Muscle layer of duodenum (tissue), 2 donors: ENCODE measurements at regions not wholly inside any gene's neighbourhood (a gene's known extent, or its start where the extent isn't known, plus 50 kb on each side); places are given as distances from the start of the nearest gene placed in this dataset.
A peak's percentile ranks its signal among the peaks of the same experiment; 100 is the strongest.

ENCODE experiments used
- H3K27ac ChIP-seq: one replicate; pipeline ENCODE4 v1.7.0; 2013; ENCODE audit warnings: mild to moderate bottlenecking, low read length
- H3K27me3 ChIP-seq: one replicate; pipeline ENCODE4 v1.7.0; 2013; ENCODE audit warnings: low read depth, mild to moderate bottlenecking, control low read depth, low read length
- H3K36me3 ChIP-seq, 2 donors: one replicate each; pipeline ENCODE4 v1.7.0; 2013; ENCODE audit warnings: low read length in 2 of 2, control low read depth in 1 of 2, mild to moderate bottlenecking in 1 of 2; ENCODE audit not compliant: insufficient read depth in 2 of 2, control insufficient read depth in 1 of 2
- H3K4me1 ChIP-seq, 2 donors: one replicate each; pipeline ENCODE4 v1.7.0; 2013; ENCODE audit warnings: low read length in 2 of 2, mild to moderate bottlenecking in 2 of 2, control low read depth in 1 of 2, moderate library complexity in 1 of 2; ENCODE audit not compliant: insufficient read depth in 2 of 2, control insufficient read depth in 1 of 2
- H3K4me3 ChIP-seq, 2 donors: one replicate each; pipeline ENCODE4 v1.7.0; 2013; ENCODE audit warnings: low read length in 2 of 2, low read depth in 1 of 2, mild to moderate bottlenecking in 1 of 2
- H3K9me3 ChIP-seq, 2 donors: one replicate each; pipeline ENCODE4 v1.7.0; 2013; ENCODE audit warnings: low read length in 2 of 2, control low read depth in 1 of 2, mild to moderate bottlenecking in 1 of 2; ENCODE audit not compliant: control insufficient read depth in 1 of 2
- donor health status: healthy.

GRCh38 chr18:25516747-25517498 is 165.0 kb upstream of the ZNF521 start:
- no peaks in the 10 kb centered on the region for H3K9me3 ChIP-seq
- H3K4me1 ChIP-seq, result no peaks in the 10 kb centered on the region
- no peaks in the 10 kb centered on the region for H3K36me3 ChIP-seq
- H3K27ac ChIP-seq, result no peak overlapping the region
- no peaks in the 10 kb centered on the region for H3K27me3 ChIP-seq
- no peak overlapping the region for H3K4me3 ChIP-seq

GRCh38 chr18:25516121-25516520 is 164.2 kb upstream of the ZNF521 start:
- no peaks in the 10 kb centered on the region for H3K36me3 ChIP-seq
- H3K4me3 ChIP-seq, result no peak overlapping the region
- H3K9me3 ChIP-seq, result no peaks in the 10 kb centered on the region
- H3K4me1 ChIP-seq, result no peaks in the 10 kb centered on the region
- H3K27ac ChIP-seq, result no peak overlapping the region
- no peaks in the 10 kb centered on the region for H3K27me3 ChIP-seq

GRCh38 chr18:25510096-25510495 is 158.1 kb upstream of the ZNF521 start:
- no peaks in the 10 kb centered on the region for H3K9me3 ChIP-seq
- no peaks in the 10 kb centered on the region for H3K36me3 ChIP-seq
- H3K4me1 ChIP-seq, result no peaks in the 10 kb centered on the region
- H3K27me3 ChIP-seq, result no peaks in the 10 kb centered on the region
- no peak overlapping the region for H3K4me3 ChIP-seq
- no peak overlapping the region for H3K27ac ChIP-seq

- Histone ChIP-seq H3K9me3 (peaks cover 0 to 7% of the 10 kb centered on the region in 2 donors), H3K4me1 (peaks cover 0 to 4% of the 10 kb centered on the region in 2 donors), H3K4me3 (peak overlapping the region; percentile 38 to 53), H3K27me3 (no peaks in the 10 kb centered on the region), H3K36me3 (no peaks in the 10 kb centered on the region), H3K27ac (no peak overlapping the region)
Measured at GRCh38 chr18:25503567-25504081, 151.7 kb upstream of the ZNF521 start.

GRCh38 chr18:25497151-25497794 is 145.3 kb upstream of the ZNF521 start:
- H3K36me3 ChIP-seq, result no peaks in the 10 kb centered on the region
- H3K27ac ChIP-seq, result no peak overlapping the region
- H3K9me3 ChIP-seq, result peaks cover 0 to 7% of the 10 kb centered on the region in 2 donors
- H3K4me1 ChIP-seq, result no peaks in the 10 kb centered on the region
- no peaks in the 10 kb centered on the region for H3K27me3 ChIP-seq
- H3K4me3 ChIP-seq, result no peak overlapping the region

GRCh38 chr18:25496544-25496943 is 144.6 kb upstream of the ZNF521 start:
- Histone ChIP-seq H3K4me3 (no peak overlapping the region), H3K27ac (no peak overlapping the region), H3K36me3 (no peaks in the 10 kb centered on the region), H3K9me3 (peaks cover 0 to 7% of the 10 kb centered on the region in 2 donors), H3K4me1 (no peaks in the 10 kb centered on the region), H3K27me3 (no peaks in the 10 kb centered on the region)

- Histone ChIP-seq H3K4me3 (no peak overlapping the region), H3K27ac (no peak overlapping the region), H3K36me3 (no peaks in the 10 kb centered on the region), H3K27me3 (no peaks in the 10 kb centered on the region), H3K4me1 (no peaks in the 10 kb centered on the region), H3K9me3 (peaks cover 0 to 7% of the 10 kb centered on the region in 2 donors)
Measured at GRCh38 chr18:25495606-25496005, 143.6 kb upstream of the ZNF521 start.

- H3K4me1 ChIP-seq, result no peaks in the 10 kb centered on the region
- H3K27me3 ChIP-seq, result no peaks in the 10 kb centered on the region
- no peak overlapping the region for H3K4me3 ChIP-seq
- H3K36me3 ChIP-seq, result no peaks in the 10 kb centered on the region
- H3K9me3 ChIP-seq, result peaks cover 0 to 7% of the 10 kb centered on the region in 2 donors
- H3K27ac ChIP-seq, result no peak overlapping the region
Measured at GRCh38 chr18:25494888-25495287, 142.9 kb upstream of the ZNF521 start.

GRCh38 chr18:25493401-25493800 is 141.4 kb upstream of the ZNF521 start:
- Histone ChIP-seq H3K36me3 (no peaks in the 10 kb centered on the region), H3K27ac (no peak overlapping the region), H3K4me1 (no peaks in the 10 kb centered on the region), H3K9me3 (no peaks in the 10 kb centered on the region), H3K27me3 (no peaks in the 10 kb centered on the region), H3K4me3 (no peak overlapping the region)

GRCh38 chr18:25490316-25490715 is 138.3 kb upstream of the ZNF521 start:
- no peaks in the 10 kb centered on the region for H3K27me3 ChIP-seq
- no peaks in the 10 kb centered on the region for H3K9me3 ChIP-seq
- H3K27ac ChIP-seq, result no peak overlapping the region
- H3K4me3 ChIP-seq, result no peak overlapping the region
- no peaks in the 10 kb centered on the region for H3K4me1 ChIP-seq
- H3K36me3 ChIP-seq, result no peaks in the 10 kb centered on the region

GRCh38 chr18:25473008-25473407 is 121.0 kb upstream of the ZNF521 start:
- peaks cover 0 to 3% of the 10 kb centered on the region in 2 donors for H3K9me3 ChIP-seq
- H3K4me1 ChIP-seq, result no peaks in the 10 kb centered on the region
- H3K27me3 ChIP-seq, result no peaks in the 10 kb centered on the region
- H3K27ac ChIP-seq, result no peak overlapping the region
- H3K4me3 ChIP-seq, result no peak overlapping the region
- H3K36me3 ChIP-seq, result no peaks in the 10 kb centered on the region
